HCT116 (cell line): ENCODE measurements at regions not wholly inside any gene's neighbourhood (a gene's known extent, or its start where the extent isn't known, plus 50 kb on each side); places are given as distances from the start of the nearest gene placed in this dataset.
A peak's percentile ranks its signal among the peaks of the same experiment; 100 is the strongest.

Experiments
- ATAC-seq: fragments of 200-7000 bp; cut with Tn5 transposase; 2 replicates; pipeline ENCODE4 v1.9.1; 2020; ENCODE audit warnings: mild to moderate bottlenecking, moderate library complexity
- BruUV-seq: library from RNA; stranded (reverse); fragments of 400-500 nt; replicated peaks from 2 replicates; lab custom pipeline; 2021; lab: Mats Ljungman, UMichigan
- CTCF ChIA-PET: fragments of 300-600 bp; sonication (Branson Sonifier 250); formaldehyde crosslinking; loops from one replicate; lab custom pipeline; 2021; ENCODE audit warnings: antibody characterized with exemption; lab: Charles Lee
- POLR2A ChIA-PET: fragments of 300-600, 350-600 bp; sonication (Branson Sonifier 250); formaldehyde crosslinking; loops from one replicate; lab custom pipeline; 2021; ENCODE audit warnings: antibody characterized with exemption; lab: Charles Lee
- RAD21 ChIA-PET, 2 experiments: fragments of 300-600 bp; sonication (Branson Sonifier 250); formaldehyde crosslinking; loops; one replicate each; lab custom pipeline; 2023; ENCODE audit warnings: low total read pairs in 2 of 2; ENCODE audit not compliant: uncharacterized antibody in 2 of 2, unreplicated experiment in 2 of 2, low non-redundant PET in 1 of 2; lab: Charles Lee
- DNase-seq: peaks from one replicate; pipeline ENCODE4 v3.0.0-alpha.2; 2010; ENCODE audit warnings: low read depth, low spot score
- H2AFZ ChIP-seq: fragments of 200-600 bp; shearing (Covaris generic), sonication (generic); 2 replicates; pipeline ENCODE4 v1.6.1; 2017; ENCODE audit warnings: low read depth, mixed run types, mixed read lengths, antibody characterized with exemption, low read length; ENCODE audit not compliant: poor library complexity, severe bottlenecking
- H3K27ac ChIP-seq: 2 replicates; pipeline ENCODE4 v1.5.1; 2012; ENCODE audit warnings: low read depth, low read length
- H3K27me3 ChIP-seq: fragments of 200-600 bp; sonication (generic); 2 replicates; pipeline ENCODE4 v1.6.1; 2016; ENCODE audit warnings: mixed run types, low read length, mixed read lengths; ENCODE audit not compliant: insufficient read depth
- H3K36me3 ChIP-seq, 2 experiments: fragments of 200-500 bp in 1 of 2; fragments of 200-600 bp in 1 of 2; sonication (Bioruptor generic) in 1 of 2; sonication (generic) in 1 of 2; 2 replicates each; pipeline versions ENCODE4 v1.5.1 to v1.6.1; 2014 to 2016; ENCODE audit warnings: low read length in 2 of 2, inconsistent platforms in 1 of 2, mixed read lengths in 1 of 2, mixed run types in 1 of 2; ENCODE audit not compliant: insufficient read depth in 2 of 2, control insufficient read depth in 1 of 2
- H3K4me1 ChIP-seq, 2 experiments: fragments of 200-600 bp in 1 of 2; sonication (generic) in 1 of 2; 2 replicates each; pipeline versions ENCODE4 v1.5.1 to v1.6.1; 2012 to 2017; ENCODE audit warnings: low read length in 2 of 2, inconsistent platforms in 1 of 2, mild to moderate bottlenecking in 1 of 2, mixed read lengths in 1 of 2, mixed run types in 1 of 2, moderate library complexity in 1 of 2; ENCODE audit not compliant: insufficient read depth in 2 of 2, control insufficient read depth in 1 of 2
- H3K4me2 ChIP-seq: fragments of 200-600 bp; sonication (generic); 2 replicates; pipeline ENCODE4 v1.6.1; 2017; ENCODE audit warnings: mixed run types, low read length, mixed read lengths
- H3K4me3 ChIP-seq, 2 experiments: fragments of 200-600 bp in 1 of 2; sonication (generic) in 1 of 2; replicated peaks in 1 of 2; 2 replicates each; pipeline ENCODE4 v1.5.1; 2011 to 2016; ENCODE audit warnings: low read length in 2 of 2, control low read depth in 1 of 2, low read depth in 1 of 2, mild to moderate bottlenecking in 1 of 2, mixed read lengths in 1 of 2, mixed run types in 1 of 2
- H3K79me2 ChIP-seq: fragments of 200-600 bp; sonication (generic); 2 replicates; pipeline ENCODE4 v1.6.1; 2017; ENCODE audit warnings: mild to moderate bottlenecking, mixed run types, low read length, moderate library complexity, mixed read lengths; ENCODE audit not compliant: insufficient read depth
- H3K9ac ChIP-seq: fragments of 200-600 bp; sonication (generic); 2 replicates; pipeline ENCODE4 v1.6.1; 2016; ENCODE audit warnings: low read length, mixed read lengths
- H3K9me2 ChIP-seq: fragments of 200-600 bp; sonication (generic), shearing (Covaris generic); 2 replicates; pipeline ENCODE4 v1.6.1; 2017; ENCODE audit warnings: mixed run types, mild to moderate bottlenecking, moderate library complexity; ENCODE audit not compliant: insufficient read depth
- H3K9me3 ChIP-seq, 2 experiments: fragments of 200-500 bp in 1 of 2; fragments of 200-600 bp in 1 of 2; sonication (Bioruptor generic) in 1 of 2; sonication (generic) in 1 of 2; 2 replicates each; pipeline ENCODE4 v1.6.1; 2014 to 2017; ENCODE audit warnings: low read length in 2 of 2, mixed read lengths in 2 of 2, inconsistent platforms in 1 of 2, low read depth in 1 of 2, mild to moderate bottlenecking in 1 of 2, mixed run types in 1 of 2, moderate library complexity in 1 of 2; ENCODE audit not compliant: control insufficient read depth in 1 of 2, insufficient read depth in 1 of 2
- H4K20me1 ChIP-seq: fragments of 200-600 bp; sonication (generic), shearing (Covaris generic); 2 replicates; pipeline ENCODE4 v1.6.1; 2017; ENCODE audit warnings: mixed run types, mild to moderate bottlenecking, moderate library complexity; ENCODE audit not compliant: insufficient read depth
- CBX3 ChIP-seq: IDR thresholded peaks from 2 replicates; pipeline ENCODE4 v1.6.1; 2012; ENCODE audit warnings: low read depth
- CTCF ChIP-seq, 3 experiments: fragments of 200-600 bp in 1 of 3; sonication (generic) in 1 of 3; IDR thresholded peaks in 2 of 3; conservative IDR thresholded peaks in 1 of 3; 2 replicates each; pipeline ENCODE4 v1.5.1; 2012 to 2017; ENCODE audit warnings: low read depth in 2 of 3, low read length in 2 of 3, antibody characterized with exemption in 1 of 3, borderline replicate concordance in 1 of 3, control low read depth in 1 of 3, mild to moderate bottlenecking in 1 of 3, mixed read lengths in 1 of 3, mixed run types in 1 of 3, moderate library complexity in 1 of 3; ENCODE audit not compliant: insufficient read depth in 1 of 3
- EGR1 ChIP-seq: IDR thresholded peaks from 2 replicates; pipeline ENCODE4 v1.6.1; 2012; ENCODE audit warnings: low read depth
- FOSL1 ChIP-seq: IDR thresholded peaks from 2 replicates; pipeline ENCODE4 v1.6.1; 2012; ENCODE audit warnings: low read depth
- MAX ChIP-seq: IDR thresholded peaks from 2 replicates; pipeline ENCODE4 v1.6.1; 2012
- POLR2A ChIP-seq: IDR thresholded peaks from 2 replicates; pipeline ENCODE4 v1.7.0; 2011; ENCODE audit warnings: borderline replicate concordance; ENCODE audit not compliant: insufficient read depth, insufficient read length; ENCODE audit errors: extremely low read depth
- RAD21 ChIP-seq: IDR thresholded peaks from 2 replicates; pipeline ENCODE4 v1.6.1; 2012; ENCODE audit warnings: low read depth, mild to moderate bottlenecking
- SP1 ChIP-seq: IDR thresholded peaks from 2 replicates; pipeline ENCODE4 v1.6.1; 2012; ENCODE audit warnings: low read depth
- SRF ChIP-seq: IDR thresholded peaks from 2 replicates; pipeline ENCODE4 v1.6.1; 2012; ENCODE audit warnings: low read depth
- TCF7L2 ChIP-seq: IDR thresholded peaks from 2 replicates; pipeline ENCODE4 v1.7.0; 2011; ENCODE audit warnings: borderline replicate concordance, inconsistent platforms; ENCODE audit not compliant: insufficient read depth, insufficient read length; ENCODE audit errors: extremely low read depth
- ZBTB33 ChIP-seq: IDR thresholded peaks from 2 replicates; pipeline ENCODE4 v1.6.1; 2011; ENCODE audit warnings: mild to moderate bottlenecking, low read length, moderate library complexity; ENCODE audit not compliant: insufficient replicate concordance; ENCODE audit errors: extremely low read depth
- intact Hi-C: fragments of 100-400 bp; cut with micrococcal nuclease; formaldehyde crosslinking; loops from 2 replicates; pipeline ENCODE4 v1.10.0; 2022

- Histone ChIP-seq H3K27me3 (no peaks in the 10 kb centered on the region), H3K9me3 (no peaks in the 10 kb centered on the region), H4K20me1 (no peaks in the 10 kb centered on the region), H3K36me3 (no peaks in the 10 kb centered on the region), H3K27ac (no peak overlapping the region), H3K79me2 (no peaks in the 10 kb centered on the region), H3K4me2 (no peak overlapping the region), H3K4me3 (no peak overlapping the region), H3K9ac (no peak overlapping the region), H3K4me1 (no peaks in the 10 kb centered on the region), H3K9me2 (no peaks in the 10 kb centered on the region), H2AFZ (no peak overlapping the region)
- ChIA-PET POLR2A (no interaction called here), RAD21 (no interaction called here), CTCF (no interaction called here)
- no peak for ATAC-seq
- DNase-seq, result no peak
- TF ChIP-seq POLR2A (no peak), SRF (no peak), EGR1 (no peak), ZBTB33 (no peak), TCF7L2 (no peak), FOSL1 (no peak), CBX3 (no peak), SP1 (no peak), MAX (no peak)
- intact Hi-C loops, result no loop called here
- no TSS peak for BruUV-seq
Measured at GRCh38 chr2:167692191-167692590, 555.2 kb downstream of the STK39 start.

- no peaks in the 10 kb centered on the region for H3K27me3 ChIP-seq
- POLR2A ChIA-PET, result no interaction called here
- H3K4me1 ChIP-seq, result no peaks in the 10 kb centered on the region
- no peak overlapping the region for H3K4me3 ChIP-seq
- RAD21 ChIA-PET, result no interaction called here
- H2AFZ ChIP-seq, result no peak overlapping the region
- H4K20me1 ChIP-seq, result no peaks in the 10 kb centered on the region
- H3K27ac ChIP-seq, result no peak overlapping the region
- H3K4me2 ChIP-seq, result no peak overlapping the region
- no TSS peak for BruUV-seq
- DNase-seq (peak; percentile 36), ATAC-seq (peak; percentile 89)
- TF ChIP-seq CTCF (IDR thresholded peaks at IDR 0.05 in 2 of 3, conservative IDR thresholded peaks at IDR 0.05 in 1 of 3; ENCODE audit: borderline replicate concordance in 1 of 3, insufficient read depth in 1 of 3, low read depth in 2 of 3, low read length in 2 of 3) (peak; percentile 18 to 51 (median 45); a peak in 4 of 6 replicates), SRF (peak; percentile 67), RAD21 (peak; percentile 41; the same call in 1 of the 2 replicates), TCF7L2 (no peak)
- H3K79me2 ChIP-seq, result no peaks in the 10 kb centered on the region
- CTCF ChIA-PET, result no interaction called here
- H3K9ac ChIP-seq, result no peak overlapping the region
- intact Hi-C loops, result no loop called here
- no peaks in the 10 kb centered on the region for H3K9me3 ChIP-seq
- no peaks in the 10 kb centered on the region for H3K36me3 ChIP-seq
- H3K9me2 ChIP-seq, result no peaks in the 10 kb centered on the region
Measured at GRCh38 chr2:167689444-167689843, 558.0 kb downstream of the STK39 start.
